Panc1 (cell line): ENCODE measurements at regions not wholly inside any gene's neighbourhood (a gene's known extent, or its start where the extent isn't known, plus 50 kb on each side); places are given as distances from the start of the nearest gene placed in this dataset.

Source experiments
- POLR2AphosphoS5 ChIP-seq: IDR thresholded peaks from 2 replicates; pipeline ENCODE4 v1.6.1; 2012; ENCODE audit warnings: mild to moderate bottlenecking, low read depth, low read length, moderate library complexity
- SIN3A ChIP-seq: IDR thresholded peaks from 2 replicates; pipeline ENCODE4 v1.6.1; 2012; ENCODE audit warnings: low read depth, mild to moderate bottlenecking, low read length, moderate library complexity, borderline replicate concordance; ENCODE audit not compliant: insufficient read depth
- TF ChIP-seq, protein P1 (sequence below), 2 experiments: IDR thresholded peaks; 2 replicates each; pipeline ENCODE4 v1.6.1; 2011 to 2012; ENCODE audit warnings: low read depth in 2 of 2, control low read depth in 1 of 2, low read length in 1 of 2, mild to moderate bottlenecking in 1 of 2, moderate library complexity in 1 of 2; ENCODE audit not compliant: insufficient read depth in 1 of 2
- TF ChIP-seq, protein P2 (sequence below): fragments of 450-650 bp; IDR thresholded peaks from 2 replicates; pipeline ENCODE4 v1.5.1; 2017; ENCODE audit warnings: mild to moderate bottlenecking

DNA sequence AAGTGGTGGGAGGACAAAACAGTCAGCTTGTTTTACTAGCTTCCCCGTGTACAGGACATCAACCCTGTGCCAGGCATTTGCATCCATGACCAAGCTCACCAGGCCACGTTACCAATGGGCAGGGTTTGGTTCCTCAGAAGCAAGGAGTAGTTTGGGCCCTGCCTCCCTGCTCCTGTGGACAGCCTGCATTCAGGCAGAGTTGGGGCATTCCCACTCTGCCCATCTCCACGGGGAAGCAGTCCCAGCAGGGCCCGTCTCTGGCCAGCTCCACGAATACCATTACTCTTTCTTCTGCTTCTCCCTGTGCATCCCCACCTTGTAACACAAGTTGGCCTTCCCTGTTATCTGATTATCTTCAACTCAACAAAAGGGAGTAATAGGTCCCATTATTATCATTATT lies 54.0 kb upstream of the RIOK3 start:
- TF ChIP-seq, protein P1, sequence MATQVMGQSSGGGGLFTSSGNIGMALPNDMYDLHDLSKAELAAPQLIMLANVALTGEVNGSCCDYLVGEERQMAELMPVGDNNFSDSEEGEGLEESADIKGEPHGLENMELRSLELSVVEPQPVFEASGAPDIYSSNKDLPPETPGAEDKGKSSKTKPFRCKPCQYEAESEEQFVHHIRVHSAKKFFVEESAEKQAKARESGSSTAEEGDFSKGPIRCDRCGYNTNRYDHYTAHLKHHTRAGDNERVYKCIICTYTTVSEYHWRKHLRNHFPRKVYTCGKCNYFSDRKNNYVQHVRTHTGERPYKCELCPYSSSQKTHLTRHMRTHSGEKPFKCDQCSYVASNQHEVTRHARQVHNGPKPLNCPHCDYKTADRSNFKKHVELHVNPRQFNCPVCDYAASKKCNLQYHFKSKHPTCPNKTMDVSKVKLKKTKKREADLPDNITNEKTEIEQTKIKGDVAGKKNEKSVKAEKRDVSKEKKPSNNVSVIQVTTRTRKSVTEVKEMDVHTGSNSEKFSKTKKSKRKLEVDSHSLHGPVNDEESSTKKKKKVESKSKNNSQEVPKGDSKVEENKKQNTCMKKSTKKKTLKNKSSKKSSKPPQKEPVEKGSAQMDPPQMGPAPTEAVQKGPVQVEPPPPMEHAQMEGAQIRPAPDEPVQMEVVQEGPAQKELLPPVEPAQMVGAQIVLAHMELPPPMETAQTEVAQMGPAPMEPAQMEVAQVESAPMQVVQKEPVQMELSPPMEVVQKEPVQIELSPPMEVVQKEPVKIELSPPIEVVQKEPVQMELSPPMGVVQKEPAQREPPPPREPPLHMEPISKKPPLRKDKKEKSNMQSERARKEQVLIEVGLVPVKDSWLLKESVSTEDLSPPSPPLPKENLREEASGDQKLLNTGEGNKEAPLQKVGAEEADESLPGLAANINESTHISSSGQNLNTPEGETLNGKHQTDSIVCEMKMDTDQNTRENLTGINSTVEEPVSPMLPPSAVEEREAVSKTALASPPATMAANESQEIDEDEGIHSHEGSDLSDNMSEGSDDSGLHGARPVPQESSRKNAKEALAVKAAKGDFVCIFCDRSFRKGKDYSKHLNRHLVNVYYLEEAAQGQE (IDR thresholded peaks at IDR 0.05; ENCODE audit: insufficient read depth in 1 of 2, low read depth in 2 of 2, low read length in 1 of 2), result no peak
- TF ChIP-seq, protein P2, sequence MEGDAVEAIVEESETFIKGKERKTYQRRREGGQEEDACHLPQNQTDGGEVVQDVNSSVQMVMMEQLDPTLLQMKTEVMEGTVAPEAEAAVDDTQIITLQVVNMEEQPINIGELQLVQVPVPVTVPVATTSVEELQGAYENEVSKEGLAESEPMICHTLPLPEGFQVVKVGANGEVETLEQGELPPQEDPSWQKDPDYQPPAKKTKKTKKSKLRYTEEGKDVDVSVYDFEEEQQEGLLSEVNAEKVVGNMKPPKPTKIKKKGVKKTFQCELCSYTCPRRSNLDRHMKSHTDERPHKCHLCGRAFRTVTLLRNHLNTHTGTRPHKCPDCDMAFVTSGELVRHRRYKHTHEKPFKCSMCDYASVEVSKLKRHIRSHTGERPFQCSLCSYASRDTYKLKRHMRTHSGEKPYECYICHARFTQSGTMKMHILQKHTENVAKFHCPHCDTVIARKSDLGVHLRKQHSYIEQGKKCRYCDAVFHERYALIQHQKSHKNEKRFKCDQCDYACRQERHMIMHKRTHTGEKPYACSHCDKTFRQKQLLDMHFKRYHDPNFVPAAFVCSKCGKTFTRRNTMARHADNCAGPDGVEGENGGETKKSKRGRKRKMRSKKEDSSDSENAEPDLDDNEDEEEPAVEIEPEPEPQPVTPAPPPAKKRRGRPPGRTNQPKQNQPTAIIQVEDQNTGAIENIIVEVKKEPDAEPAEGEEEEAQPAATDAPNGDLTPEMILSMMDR, result no peak
- TF ChIP-seq POLR2AphosphoS5, result no peak
- TF ChIP-seq SIN3A, result no peak
